ENCODE measurements at regions not wholly inside any gene's neighbourhood (a gene's known extent, or its start where the extent isn't known, plus 50 kb on each side); places are given as distances from the start of the nearest gene placed in this dataset.

GRCh38 chr14:25134184-25134583 is 84.2 kb upstream of the STXBP6 start:
- DNase-seq = no peak

DNA sequence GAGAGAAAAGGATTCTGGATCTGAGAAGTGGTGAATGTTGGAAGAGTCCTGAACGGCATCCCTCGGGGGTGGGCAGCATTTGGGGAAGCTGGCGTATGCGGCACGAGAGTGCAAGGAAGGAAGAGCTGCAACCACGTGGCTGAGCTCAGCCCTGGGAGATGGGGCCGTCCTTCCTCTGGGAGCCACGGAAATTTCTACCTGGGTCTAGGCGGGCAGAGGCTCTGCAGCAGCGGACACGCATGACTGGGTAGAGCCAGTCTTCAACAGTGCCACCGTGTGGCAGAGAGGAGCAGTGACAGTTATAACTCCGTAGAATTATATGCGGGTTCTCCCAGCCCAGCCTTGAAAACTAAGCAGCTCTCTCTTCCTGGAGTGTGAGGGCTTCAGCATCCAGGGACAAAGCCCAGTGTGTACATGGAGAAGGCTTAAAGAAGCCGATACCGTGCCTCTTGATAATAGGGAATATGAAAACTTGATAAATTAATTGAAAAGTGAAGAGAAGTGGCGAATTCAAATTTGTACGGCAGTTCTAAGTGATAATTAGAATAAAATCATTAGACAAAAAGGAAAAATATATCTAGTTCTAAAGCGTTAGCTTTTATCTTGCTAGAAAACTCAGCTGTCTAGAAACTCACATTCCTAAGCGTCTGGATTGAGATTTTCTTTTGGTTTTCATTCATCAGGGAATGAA is 82.9 kb upstream of the STXBP6 start:
- peak; percentile 8 for DNase-seq

DNA sequence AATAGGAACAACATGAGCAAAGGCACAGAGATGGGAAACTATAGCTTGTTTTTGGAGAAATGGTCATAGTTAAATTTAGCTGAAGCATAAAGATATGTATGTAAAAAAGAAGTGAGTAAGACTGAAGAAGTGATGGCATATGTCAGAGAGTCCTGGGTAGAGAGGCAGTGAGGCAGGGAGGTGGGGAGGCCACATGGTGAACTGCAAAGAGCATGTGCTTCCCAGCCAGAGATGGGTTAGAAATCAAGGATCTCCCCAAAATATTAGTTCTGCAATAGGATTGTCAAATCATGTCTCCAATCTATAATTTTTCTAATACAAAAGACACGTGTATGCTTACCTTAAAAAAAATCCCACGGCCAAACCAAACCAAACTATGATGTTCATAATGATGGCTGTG is 82.1 kb upstream of the STXBP6 start:
- no peak for DNase-seq

DNA sequence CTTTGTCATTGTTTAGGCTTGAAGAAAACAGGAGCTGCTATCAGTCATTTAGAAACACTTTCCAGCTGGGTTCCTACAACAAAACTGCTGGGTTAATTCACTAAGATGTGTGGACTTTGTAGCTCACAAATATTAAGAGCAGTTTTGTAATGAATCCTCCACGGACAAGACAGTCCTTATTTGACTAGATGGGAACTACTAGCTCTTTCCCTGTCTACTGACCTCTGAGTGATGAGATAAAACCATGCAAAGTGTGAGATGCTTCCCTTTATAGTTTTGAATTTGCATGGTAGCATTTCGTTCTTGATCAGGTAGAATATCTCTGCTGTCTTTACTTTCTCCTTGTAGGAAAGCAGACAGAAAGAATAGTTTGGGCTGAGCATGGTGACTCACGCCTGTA is 72.9 kb upstream of the STXBP6 start:
- no peak for DNase-seq

DNA sequence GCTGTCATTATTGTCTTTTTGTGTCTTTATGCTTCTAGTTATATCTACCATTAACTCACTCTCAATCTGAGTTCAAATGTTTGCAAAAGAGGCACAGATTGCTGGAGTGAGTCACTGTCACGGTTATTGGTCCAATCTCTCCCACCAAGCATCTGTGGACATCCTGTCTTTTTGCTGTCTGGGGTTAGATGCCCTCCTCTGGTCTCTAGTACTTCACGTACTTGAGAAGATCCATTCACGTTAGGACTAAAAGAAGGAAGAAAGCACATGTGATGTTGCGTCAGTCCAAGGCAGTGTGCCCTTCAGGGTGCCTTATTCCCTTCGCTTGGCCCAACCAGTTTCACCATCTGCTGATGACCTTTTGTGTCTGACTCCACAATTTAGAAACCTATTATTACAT is 72.3 kb upstream of the STXBP6 start:
- no peak for DNase-seq

GRCh38 chr14:25121337-25122129 is 71.6 kb upstream of the STXBP6 start:
- no peak for DNase-seq

DNA sequence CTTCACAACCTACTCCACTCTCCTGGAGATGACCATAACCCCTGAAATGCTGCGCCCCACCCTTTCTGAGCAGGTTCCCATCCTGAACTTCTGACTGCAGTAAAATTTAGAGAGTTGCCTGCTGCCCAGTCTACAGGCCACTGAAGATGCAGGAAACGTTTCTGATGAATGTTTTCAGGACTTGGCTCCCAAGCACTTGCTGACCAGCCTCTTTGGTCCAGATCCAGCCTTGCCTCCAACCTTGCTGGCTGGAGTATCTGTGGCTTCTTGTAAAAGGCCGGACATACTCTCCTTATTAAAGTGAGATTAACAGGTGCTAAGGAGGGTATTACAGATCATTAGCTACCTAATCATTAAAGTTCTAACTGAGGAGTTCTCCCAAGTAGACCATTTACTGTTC is 70.3 kb upstream of the STXBP6 start:
- DNase-seq = no peak

DNA sequence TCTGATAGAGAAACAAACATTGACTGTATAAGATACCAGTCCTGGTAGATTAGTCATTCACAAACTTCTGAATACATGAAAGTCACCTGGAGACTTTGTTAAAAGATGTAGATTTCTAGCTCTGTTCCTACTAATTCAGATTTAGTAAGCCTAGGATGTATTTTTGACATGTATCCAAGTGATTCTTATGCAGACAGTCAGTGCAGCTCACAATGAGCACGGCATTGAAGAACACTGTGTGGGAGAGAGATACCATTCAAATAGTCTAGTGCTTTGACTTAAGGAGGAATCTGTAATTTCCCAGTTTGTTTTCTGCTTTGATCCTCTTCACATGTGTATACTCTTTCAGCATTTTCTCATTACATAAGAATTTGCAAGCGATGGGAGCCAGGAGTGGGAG is 68.7 kb upstream of the STXBP6 start:
- no peak for DNase-seq

GRCh38 chr14:25117342-25117741 is 67.4 kb upstream of the STXBP6 start:
- no peak for DNase-seq

- no peak for DNase-seq
These were observed 66.7 kb upstream of the STXBP6 start for GRCh38 chr14:25116607-25117006.

DNA sequence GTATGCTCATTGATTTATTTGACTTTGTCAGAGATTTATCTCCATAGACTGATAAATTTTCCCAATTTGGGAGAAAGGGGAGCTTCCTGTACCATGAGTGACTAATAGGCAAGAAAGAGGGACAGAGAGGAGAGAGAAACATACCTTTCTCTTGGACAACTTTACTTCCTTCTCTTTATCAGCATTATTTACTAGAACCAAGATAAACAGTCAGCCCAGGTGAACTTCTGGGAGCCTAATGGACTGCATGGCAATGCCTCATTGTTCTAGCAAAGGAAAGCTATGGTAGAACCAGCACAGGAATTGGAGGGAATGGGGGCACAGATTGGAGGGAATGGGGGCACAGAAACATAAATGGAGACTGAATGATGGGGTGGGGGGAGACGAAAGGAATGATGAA is 63.4 kb upstream of the STXBP6 start:
- no peak for DNase-seq

- DNase-seq = no peak
These were observed 61.2 kb upstream of the STXBP6 start for GRCh38 chr14:25111061-25111601.

DNA sequence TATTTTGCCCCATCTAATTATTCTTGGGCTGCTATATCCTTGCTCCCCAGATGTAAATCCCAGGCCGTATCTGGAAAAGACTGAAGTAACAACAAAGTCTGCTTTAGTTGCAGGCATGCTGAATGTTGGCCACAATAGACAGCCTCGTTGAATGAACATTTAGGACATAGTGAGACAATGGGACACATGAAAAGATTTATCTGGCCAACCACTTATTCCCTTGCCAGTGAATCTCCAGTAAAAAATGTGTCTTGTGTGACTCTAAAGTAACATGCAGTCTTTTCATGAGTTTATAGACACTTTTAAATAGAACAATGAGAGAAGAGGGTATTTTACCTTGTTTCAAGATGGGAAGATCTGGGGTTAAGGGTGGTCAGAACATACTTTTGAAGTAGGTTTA is 60.2 kb upstream of the STXBP6 start:
- no peak for DNase-seq

DNA sequence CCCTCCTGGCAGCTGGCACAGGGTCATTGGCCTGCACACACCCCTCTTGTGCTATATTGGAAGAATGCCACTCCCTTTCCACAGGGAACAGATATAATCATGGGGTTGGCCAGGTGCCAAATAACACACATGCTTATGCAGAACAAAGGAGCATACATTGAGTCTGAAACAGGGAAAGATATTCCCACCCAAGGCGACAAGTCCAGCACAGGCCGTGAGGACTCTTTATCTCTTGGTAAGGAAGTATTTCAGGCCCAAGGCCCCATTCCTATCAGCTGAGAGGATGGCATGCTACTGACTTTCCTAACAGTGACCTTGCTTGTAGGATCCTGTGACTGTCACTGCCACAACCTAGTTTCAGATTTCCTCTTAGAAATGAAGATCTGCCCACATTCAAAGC is 59.0 kb upstream of the STXBP6 start:
- DNase-seq = no peak

DNA sequence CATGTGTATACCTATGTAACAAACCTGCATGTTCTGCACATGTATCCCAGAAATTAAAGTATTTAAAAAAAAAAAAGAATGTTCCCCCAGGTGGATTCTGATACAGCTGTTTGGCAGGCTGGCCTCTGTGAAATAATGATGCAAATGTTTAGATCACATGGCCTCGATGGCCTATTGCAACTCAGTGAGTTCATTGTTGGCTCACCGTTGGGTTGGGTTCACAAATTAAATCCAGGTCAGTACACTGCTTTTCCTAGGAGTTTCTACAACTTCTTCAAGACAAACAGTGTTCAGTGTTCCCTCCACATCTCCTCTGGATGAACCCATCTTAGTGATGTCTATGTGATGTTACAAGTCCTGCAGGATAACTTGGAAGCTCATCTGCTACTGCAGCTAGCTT is 58.3 kb upstream of the STXBP6 start:
- DNase-seq = no peak

GRCh38 chr14:25103820-25104219 is 53.9 kb upstream of the STXBP6 start:
- no peak for DNase-seq

DNA sequence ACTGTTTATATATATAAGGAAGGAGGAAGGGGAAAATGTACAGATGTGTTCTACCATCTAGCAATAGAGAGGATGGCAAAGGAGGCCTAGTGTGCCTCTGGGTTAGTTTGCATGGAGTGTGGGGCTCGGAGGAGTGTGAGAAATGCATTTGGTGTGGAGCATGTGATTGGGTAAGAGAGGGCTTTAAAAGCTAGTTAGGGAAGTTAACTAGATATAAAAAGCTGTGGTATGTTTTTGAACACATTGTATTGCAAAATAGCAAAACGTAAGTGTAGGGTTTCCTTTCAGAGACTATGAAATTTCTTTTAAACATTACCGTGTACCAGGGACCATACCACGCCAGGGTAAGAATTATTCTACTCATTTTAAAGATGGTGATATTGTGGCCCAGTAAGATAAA is 53.3 kb upstream of the STXBP6 start:
- no peak for DNase-seq

- DNase-seq = no peak
These were observed 52.8 kb upstream of the STXBP6 start for GRCh38 chr14:25102788-25103187.

GRCh38 chr14:25101276-25101675 is 51.3 kb upstream of the STXBP6 start:
- no peak for DNase-seq

All from activated CD4-positive, alpha-beta T cell treated with anti-CD3 and anti-CD28 coated beads for 1 hour (primary cell).